Retinal pigment epithelial cell (primary cell): ENCODE measurements at regions not wholly inside any gene's neighbourhood (a gene's known extent, or its start where the extent isn't known, plus 50 kb on each side); places are given as distances from the start of the nearest gene placed in this dataset.

ENCODE experiments used
- DNase-seq: peaks from one replicate; pipeline ENCODE4 v3.0.0-alpha.2; 2010; ENCODE audit warnings: low read depth
- H3K4me3 ChIP-seq: 2 replicates; pipeline ENCODE4 v1.5.1; 2011; ENCODE audit warnings: mild to moderate bottlenecking, low read length, control low read depth, moderate library complexity
- CTCF ChIP-seq: conservative IDR thresholded peaks from 2 replicates; pipeline ENCODE4 v1.5.1; 2011; ENCODE audit warnings: low read depth, low read length, control low read depth, inconsistent platforms

DNA sequence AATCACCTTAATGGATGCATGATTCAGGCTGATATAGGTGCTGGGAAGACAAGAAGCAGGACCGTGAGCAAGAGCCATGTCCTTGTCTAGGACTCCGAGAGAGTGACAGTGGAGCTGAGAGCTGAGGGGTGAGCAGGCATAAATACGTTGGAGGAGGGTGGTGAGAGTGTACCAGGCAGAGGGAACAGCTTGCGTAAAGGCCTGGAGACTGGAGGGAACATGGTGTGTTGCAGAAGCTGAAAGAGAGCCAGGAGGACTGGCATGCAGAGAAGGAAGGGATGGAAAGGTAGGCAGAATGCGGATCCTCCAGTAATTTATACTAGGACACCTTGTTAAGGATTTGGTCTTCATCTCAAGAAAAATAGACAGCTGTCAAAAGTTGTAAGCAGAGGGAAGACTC is 653.2 kb downstream of the HS3ST4 start:
- no peak for DNase-seq
- TF ChIP-seq CTCF, result no peak
- no peak overlapping the region for H3K4me3 ChIP-seq

DNA sequence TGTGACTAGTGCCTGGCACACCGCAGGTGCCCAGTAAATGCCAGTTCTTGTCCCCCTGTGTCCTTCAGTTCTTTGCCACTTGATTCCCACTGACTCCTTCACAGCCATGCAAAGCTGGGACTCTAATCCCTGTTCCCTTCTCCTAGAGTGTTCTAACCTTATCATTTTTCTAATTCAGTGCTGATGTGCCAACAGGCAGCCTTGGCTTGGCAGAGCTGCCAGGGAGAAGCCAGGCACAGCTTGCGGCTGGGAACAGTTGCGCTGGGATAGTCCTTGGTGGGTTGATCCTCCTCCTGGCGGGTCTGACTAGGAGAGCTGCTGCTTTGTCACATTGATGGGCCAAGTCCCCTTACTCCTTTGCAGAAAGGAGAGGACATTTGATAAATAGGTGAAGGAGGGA is 654.2 kb downstream of the HS3ST4 start:
- no peak for TF ChIP-seq CTCF
- no peak for DNase-seq
- no peak overlapping the region for H3K4me3 ChIP-seq

GRCh38 chr16:26348095-26348494 is 656.3 kb downstream of the HS3ST4 start:
- no peak for TF ChIP-seq CTCF

DNA sequence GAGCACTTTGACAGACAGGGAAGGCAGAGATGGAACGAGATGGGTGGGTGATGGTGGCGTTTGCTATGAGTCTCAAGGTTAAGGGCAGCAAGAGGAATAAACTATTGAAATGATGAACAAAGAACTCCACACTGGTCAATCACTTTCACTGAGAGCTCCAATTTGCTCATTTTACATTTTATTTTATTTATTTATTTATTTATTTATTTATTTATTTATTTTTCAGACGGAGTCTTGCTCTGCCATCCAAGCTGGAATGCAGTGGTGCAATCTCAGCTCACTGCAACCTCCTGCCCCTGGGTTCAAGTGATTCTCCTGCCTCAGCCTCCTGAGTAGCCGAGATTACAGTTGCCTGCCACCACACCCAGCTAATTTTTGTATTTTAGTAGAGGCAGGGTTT is 669.1 kb downstream of the HS3ST4 start:
- H3K4me3 ChIP-seq, result no peak overlapping the region
- TF ChIP-seq CTCF, result no peak
- DNase-seq, result no peak

More at GRCh38 chr16:26348095-26348494, 656.3 kb downstream of the HS3ST4 start:
- DNase-seq, result no peak
- no peak overlapping the region for H3K4me3 ChIP-seq

- no peak overlapping the region for H3K4me3 ChIP-seq
- TF ChIP-seq CTCF, result no peak
- DNase-seq, result no peak
Measured at GRCh38 chr16:26363581-26363980, 671.8 kb downstream of the HS3ST4 start.

DNA sequence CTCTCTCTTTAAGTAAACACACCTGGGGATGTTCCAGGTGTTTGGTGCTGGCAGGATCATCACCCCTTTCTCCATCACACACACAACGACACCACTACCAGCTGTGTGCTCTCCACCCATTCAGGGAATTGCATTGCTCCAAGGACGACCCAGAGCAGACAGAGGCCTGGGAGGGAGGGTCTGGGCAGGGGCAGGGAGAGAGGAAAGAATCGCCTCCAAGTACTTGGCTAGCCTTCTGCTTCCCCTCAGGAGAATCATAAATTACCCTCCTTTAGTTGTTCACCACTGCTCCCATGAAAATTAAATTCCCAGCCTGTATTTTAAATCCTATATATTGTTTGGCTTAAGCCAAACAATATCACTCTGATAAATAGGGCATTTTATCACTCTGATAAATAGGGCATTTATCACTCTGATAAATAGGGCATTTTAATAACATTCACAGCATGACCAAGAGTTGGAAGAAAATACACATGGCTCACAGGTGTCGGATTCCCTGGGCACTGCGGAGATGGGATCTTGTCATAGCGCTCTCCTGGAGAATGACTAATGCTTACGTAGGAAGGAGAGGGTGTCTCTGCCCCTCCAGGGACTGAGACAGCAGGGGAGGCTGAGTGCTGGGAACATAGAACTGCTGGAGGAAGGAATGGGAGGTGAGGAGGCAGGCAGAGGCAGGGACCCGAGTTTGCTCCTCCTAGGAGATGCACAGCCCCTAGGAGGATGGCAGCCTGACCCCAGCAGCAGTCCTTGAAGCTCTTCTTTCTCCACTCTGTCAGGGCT is 673.6 kb downstream of the HS3ST4 start:
- DNase-seq, result no peak
- H3K4me3 ChIP-seq, result no peak overlapping the region
- TF ChIP-seq CTCF, result no peak

- no peak for TF ChIP-seq CTCF
- no peak for DNase-seq
- no peak overlapping the region for H3K4me3 ChIP-seq
Measured at GRCh38 chr16:26371349-26371869, 679.6 kb downstream of the HS3ST4 start.
